HEK293 (cell line): ENCODE measurements at regions not wholly inside any gene's neighbourhood (a gene's known extent, or its start where the extent isn't known, plus 50 kb on each side); places are given as distances from the start of the nearest gene placed in this dataset.

Source experiments
- CTCF ChIA-PET: fragments of 350-600 bp; formaldehyde crosslinking; extraction: SDS; loops from one replicate; lab custom pipeline; 2021; ENCODE audit warnings: antibody characterized with exemption; lab: Yijun Ruan, JAX
- POLR2A ChIA-PET: fragments of 300-600 bp; formaldehyde crosslinking; extraction: SDS; loops from one replicate; lab custom pipeline; 2020; ENCODE audit warnings: antibody characterized with exemption, inconsistent platforms; lab: Yijun Ruan, JAX
- H3K27ac ChIP-seq: fragments of 200-500 bp; sonication (Bioruptor generic); 2 replicates; pipeline ENCODE4 v1.5.1; 2014; ENCODE audit warnings: low read depth, low read length, control low read depth, inconsistent platforms; ENCODE audit errors: extremely low read depth
- H3K36me3 ChIP-seq, 2 experiments: fragments of 200-500 bp in 1 of 2; sonication (Bioruptor generic) in 1 of 2; 1 replicate in 1 of 2; 2 replicates in 1 of 2; pipeline ENCODE4 v1.5.1; 2014 to 2017; ENCODE audit warnings: inconsistent platforms in 2 of 2, low read length in 2 of 2; ENCODE audit not compliant: control insufficient read depth in 2 of 2, insufficient read depth in 1 of 2
- H3K4me1 ChIP-seq: fragments of 200-500 bp; sonication (Bioruptor generic); 2 replicates; pipeline ENCODE4 v1.5.1; 2014; ENCODE audit warnings: mild to moderate bottlenecking, low read length, inconsistent platforms; ENCODE audit not compliant: control insufficient read depth, insufficient read depth
- H3K4me3 ChIP-seq: 2 replicates; pipeline ENCODE4 v1.5.1; 2011; ENCODE audit warnings: low read depth, mild to moderate bottlenecking, control low read depth, low read length, moderate library complexity
- H3K9me3 ChIP-seq: fragments of 200-500 bp; sonication (Bioruptor generic); 2 replicates; pipeline ENCODE4 v1.5.1; 2014; ENCODE audit warnings: low read depth, low read length, inconsistent platforms; ENCODE audit not compliant: control insufficient read depth, insufficient read depth
- AEBP2 ChIP-seq: fragments of 450-650 bp; formaldehyde crosslinking; IDR thresholded peaks from 2 replicates; pipeline ENCODE4 v1.5.1; 2016; ENCODE audit warnings: missing biosample characterization, missing genetic modification characterization, borderline replicate concordance
- KLF1 ChIP-seq: fragments of 450-650 bp; formaldehyde crosslinking; IDR thresholded peaks from 2 replicates; pipeline ENCODE4 v1.5.1; 2016; ENCODE audit warnings: missing biosample characterization, missing genetic modification characterization
- PBX3 ChIP-seq: sonication (generic); formaldehyde crosslinking; IDR thresholded peaks from 2 replicates; pipeline ENCODE4 v1.8.1; 2022; ENCODE audit warnings: mild to moderate bottlenecking, moderate library complexity, missing genetic modification reagents
- PRDM1 ChIP-seq: fragments of 450-650 bp; formaldehyde crosslinking; IDR thresholded peaks from 2 replicates; pipeline ENCODE4; 2016; ENCODE audit warnings: missing biosample characterization, missing genetic modification characterization
- PRDM10 ChIP-seq: fragments of 450-650 bp; formaldehyde crosslinking; IDR thresholded peaks from 2 replicates; pipeline ENCODE4 v1.5.1; 2016; ENCODE audit warnings: missing biosample characterization, missing genetic modification characterization
- RBAK ChIP-seq: fragments of 450-650 bp; formaldehyde crosslinking; IDR thresholded peaks from 2 replicates; pipeline ENCODE4 v1.5.1; 2016; ENCODE audit warnings: missing biosample characterization, missing genetic modification characterization
- SCRT1 ChIP-seq: fragments of 450-650 bp; formaldehyde crosslinking; IDR thresholded peaks from 2 replicates; pipeline ENCODE4 v1.5.1; 2016; ENCODE audit warnings: missing biosample characterization, missing genetic modification characterization, borderline replicate concordance
- SETDB1 ChIP-seq: IDR thresholded peaks from one replicate; pipeline ENCODE4 v1.6.1; 2017; ENCODE audit warnings: mild to moderate bottlenecking, low read length, moderate library complexity, mixed read lengths; ENCODE audit not compliant: insufficient read length
- WT1 ChIP-seq: fragments of 450-650 bp; formaldehyde crosslinking; IDR thresholded peaks from 2 replicates; pipeline ENCODE4 v1.5.1; 2016; ENCODE audit warnings: missing biosample characterization, missing genetic modification characterization
- YY2 ChIP-seq: fragments of 450-650 bp; formaldehyde crosslinking; IDR thresholded peaks from 2 replicates; pipeline ENCODE4 v1.5.1; 2016; ENCODE audit warnings: missing biosample characterization, missing genetic modification characterization
- ZNF10 ChIP-seq: fragments of 450-650 bp; formaldehyde crosslinking; IDR thresholded peaks from 2 replicates; pipeline ENCODE4 v1.5.1; 2017; ENCODE audit warnings: missing biosample characterization, missing genetic modification characterization
- ZNF138 ChIP-seq: fragments of 450-650 bp; formaldehyde crosslinking; IDR thresholded peaks from 2 replicates; pipeline ENCODE4 v1.5.1; 2016; ENCODE audit warnings: missing biosample characterization, missing genetic modification characterization, borderline replicate concordance
- ZNF292 ChIP-seq: fragments of 450-650 bp; formaldehyde crosslinking; IDR thresholded peaks from 2 replicates; pipeline ENCODE4 v1.5.1; 2016; ENCODE audit warnings: low read depth, missing biosample characterization, missing genetic modification characterization, borderline replicate concordance
- ZNF391 ChIP-seq: fragments of 450-650 bp; formaldehyde crosslinking; IDR thresholded peaks from 2 replicates; pipeline ENCODE4 v1.5.1; 2016; ENCODE audit warnings: low read depth, missing biosample characterization, missing genetic modification characterization, borderline replicate concordance
- ZNF488 ChIP-seq: fragments of 450-650 bp; formaldehyde crosslinking; IDR thresholded peaks from 2 replicates; pipeline ENCODE4 v1.5.1; 2016; ENCODE audit warnings: missing biosample characterization, missing genetic modification characterization
- ZNF501 ChIP-seq: fragments of 450-650 bp; formaldehyde crosslinking; IDR thresholded peaks from 2 replicates; pipeline ENCODE4 v1.5.1; 2016; ENCODE audit warnings: missing biosample characterization, missing genetic modification characterization
- ZNF510 ChIP-seq: fragments of 450-650 bp; formaldehyde crosslinking; IDR thresholded peaks from 2 replicates; pipeline ENCODE4 v1.5.1; 2018; ENCODE audit warnings: mild to moderate bottlenecking, missing genetic modification characterization, missing biosample characterization; ENCODE audit not compliant: insufficient replicate concordance
- ZNF521 ChIP-seq: fragments of 450-650 bp; formaldehyde crosslinking; IDR thresholded peaks from 2 replicates; pipeline ENCODE4 v1.5.1; 2017; ENCODE audit warnings: missing biosample characterization, mild to moderate bottlenecking, missing genetic modification characterization
- ZNF544 ChIP-seq: fragments of 450-650 bp; formaldehyde crosslinking; IDR thresholded peaks from 2 replicates; pipeline ENCODE4 v1.5.0; 2017; ENCODE audit warnings: missing biosample characterization, missing genetic modification characterization
- ZNF585B ChIP-seq: fragments of 450-650 bp; formaldehyde crosslinking; IDR thresholded peaks from 2 replicates; pipeline ENCODE4 v1.5.1; 2016; ENCODE audit warnings: missing biosample characterization, missing genetic modification characterization
- ZNF610 ChIP-seq: fragments of 450-650 bp; formaldehyde crosslinking; IDR thresholded peaks from 2 replicates; pipeline ENCODE4 v1.5.1; 2016; ENCODE audit warnings: missing biosample characterization, missing genetic modification characterization, borderline replicate concordance
- ZNF624 ChIP-seq: fragments of 450-650 bp; formaldehyde crosslinking; IDR thresholded peaks from 2 replicates; pipeline ENCODE4 v1.5.1; 2017; ENCODE audit warnings: missing biosample characterization, missing genetic modification characterization
- ZNF660 ChIP-seq: fragments of 450-650 bp; IDR thresholded peaks from 2 replicates; pipeline ENCODE4 v1.5.1; 2018; ENCODE audit warnings: missing biosample characterization, mild to moderate bottlenecking, missing genetic modification characterization
- ZNF707 ChIP-seq: fragments of 450-650 bp; formaldehyde crosslinking; IDR thresholded peaks from 2 replicates; pipeline ENCODE4 v1.5.1; 2016; ENCODE audit warnings: missing biosample characterization, missing genetic modification characterization
- ZNF837 ChIP-seq: fragments of 450-650 bp; formaldehyde crosslinking; IDR thresholded peaks from 2 replicates; pipeline ENCODE4 v1.5.1; 2016; ENCODE audit warnings: missing biosample characterization, missing genetic modification characterization
- TF ChIP-seq, protein P1 (sequence below): fragments of 450-650 bp; formaldehyde crosslinking; IDR thresholded peaks from 2 replicates; pipeline ENCODE4 v1.5.1; 2017; ENCODE audit warnings: missing biosample characterization, missing genetic modification characterization
- TF ChIP-seq, protein P2 (sequence below): fragments of 450-650 bp; formaldehyde crosslinking; IDR thresholded peaks from 2 replicates; pipeline ENCODE4 v1.5.1; 2016; ENCODE audit warnings: missing biosample characterization, missing genetic modification characterization

DNA sequence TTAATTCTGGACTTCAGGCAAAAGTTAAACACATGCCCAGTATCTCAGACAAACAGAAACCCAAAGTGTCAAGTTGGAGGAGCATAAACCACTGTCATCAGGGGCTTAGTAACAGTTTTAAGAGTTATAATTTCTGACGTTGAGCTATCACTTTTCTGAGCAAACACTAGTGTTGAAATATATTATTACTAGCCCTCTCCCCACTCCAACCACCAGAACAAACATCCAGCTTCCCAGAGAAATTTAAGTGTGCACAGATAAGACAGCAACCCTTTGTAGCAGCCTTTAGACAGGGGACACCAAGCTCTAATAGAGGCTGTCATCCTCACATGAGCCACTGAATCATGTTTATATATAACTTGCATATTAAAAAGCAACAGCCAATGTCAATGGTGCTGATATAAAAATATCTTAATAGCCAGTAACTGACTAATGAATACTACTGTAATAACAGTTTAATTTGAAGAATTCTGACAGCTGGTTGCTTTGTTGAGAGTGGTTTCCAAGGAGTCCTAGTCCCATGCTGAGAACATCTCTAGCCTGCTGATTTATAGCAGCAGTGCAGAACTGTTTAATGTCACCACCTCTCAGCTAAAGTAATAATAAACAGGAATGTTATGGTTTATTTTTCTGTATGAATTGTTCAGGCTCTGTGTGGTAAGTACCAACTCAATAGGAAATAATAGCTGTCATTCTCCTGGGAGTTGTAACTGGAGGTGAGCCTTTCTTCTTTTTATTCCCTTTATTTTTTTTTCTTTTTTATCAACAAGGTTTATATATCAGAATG, 528.7 kb upstream of the ZNF608 start:
- CTCF ChIA-PET, result interaction anchor here (0.6 to 2.0 kb wide), 4 partner anchors 47 to 179 kb away, joined by 3 to 12 read pairs (median 4); no protein-coding TSS in a partner anchor
- no peak overlapping the region for H3K4me3 ChIP-seq
- H3K36me3 ChIP-seq, result no peaks in the 10 kb centered on the region
- H3K9me3 ChIP-seq, result no peaks in the 10 kb centered on the region
- peak overlapping the region; percentile 82 for H3K27ac ChIP-seq
- POLR2A ChIA-PET, result interaction anchor here (0.6 to 2.5 kb wide), 2 partner anchors 526 to 542 kb away, joined by 6 to 9 read pairs; no protein-coding TSS in a partner anchor
- peaks cover 30% of the 10 kb centered on the region for H3K4me1 ChIP-seq
- TF ChIP-seq ZNF521 (tag by site-specific recombination), result no peak
- no peak for TF ChIP-seq ZNF138
- peak; percentile 41 for TF ChIP-seq ZNF10 (tag by site-specific recombination)
- TF ChIP-seq ZNF585B (tag by site-specific recombination), result no peak
- TF ChIP-seq AEBP2, result no peak
- no peak for TF ChIP-seq RBAK
- TF ChIP-seq ZNF837 (tag by site-specific recombination), result no peak
- no peak for TF ChIP-seq PBX3 (CRISPR knock-in tag)
- TF ChIP-seq PRDM10, result peak; percentile 94
- peak; percentile 34; the same call in 1 of the 2 replicates for TF ChIP-seq SCRT1
- TF ChIP-seq ZNF660 (tag by site-specific recombination), result no peak; the same call in 1 of the 2 replicates
- peak; percentile 93 for TF ChIP-seq ZNF488
- TF ChIP-seq PRDM1 (tag by site-specific recombination), result no peak
- no peak for TF ChIP-seq ZNF292 (tag by site-specific recombination)
- no peak for TF ChIP-seq YY2 (tag by site-specific recombination)
- no peak for TF ChIP-seq ZNF501 (tag by site-specific recombination)
- TF ChIP-seq ZNF544 (tag by site-specific recombination), result no peak
- peak; percentile 91 for TF ChIP-seq WT1
- no peak for TF ChIP-seq ZNF624 (tag by site-specific recombination)
- TF ChIP-seq ZNF707 (tag by site-specific recombination), result no peak
- TF ChIP-seq, protein P1, sequence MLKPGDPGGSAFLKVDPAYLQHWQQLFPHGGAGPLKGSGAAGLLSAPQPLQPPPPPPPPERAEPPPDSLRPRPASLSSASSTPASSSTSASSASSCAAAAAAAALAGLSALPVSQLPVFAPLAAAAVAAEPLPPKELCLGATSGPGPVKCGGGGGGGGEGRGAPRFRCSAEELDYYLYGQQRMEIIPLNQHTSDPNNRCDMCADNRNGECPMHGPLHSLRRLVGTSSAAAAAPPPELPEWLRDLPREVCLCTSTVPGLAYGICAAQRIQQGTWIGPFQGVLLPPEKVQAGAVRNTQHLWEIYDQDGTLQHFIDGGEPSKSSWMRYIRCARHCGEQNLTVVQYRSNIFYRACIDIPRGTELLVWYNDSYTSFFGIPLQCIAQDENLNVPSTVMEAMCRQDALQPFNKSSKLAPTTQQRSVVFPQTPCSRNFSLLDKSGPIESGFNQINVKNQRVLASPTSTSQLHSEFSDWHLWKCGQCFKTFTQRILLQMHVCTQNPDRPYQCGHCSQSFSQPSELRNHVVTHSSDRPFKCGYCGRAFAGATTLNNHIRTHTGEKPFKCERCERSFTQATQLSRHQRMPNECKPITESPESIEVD (tag by site-specific recombination), result peak; percentile 95
- TF ChIP-seq, protein P2, sequence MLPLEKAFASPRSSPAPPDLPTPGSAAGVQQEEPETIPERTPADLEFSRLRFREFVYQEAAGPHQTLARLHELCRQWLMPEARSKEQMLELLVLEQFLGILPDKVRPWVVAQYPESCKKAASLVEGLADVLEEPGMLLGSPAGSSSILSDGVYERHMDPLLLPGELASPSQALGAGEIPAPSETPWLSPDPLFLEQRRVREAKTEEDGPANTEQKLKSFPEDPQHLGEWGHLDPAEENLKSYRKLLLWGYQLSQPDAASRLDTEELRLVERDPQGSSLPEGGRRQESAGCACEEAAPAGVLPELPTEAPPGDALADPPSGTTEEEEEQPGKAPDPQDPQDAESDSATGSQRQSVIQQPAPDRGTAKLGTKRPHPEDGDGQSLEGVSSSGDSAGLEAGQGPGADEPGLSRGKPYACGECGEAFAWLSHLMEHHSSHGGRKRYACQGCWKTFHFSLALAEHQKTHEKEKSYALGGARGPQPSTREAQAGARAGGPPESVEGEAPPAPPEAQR (tag by site-specific recombination), result no peak
- no peak for TF ChIP-seq SETDB1
- TF ChIP-seq ZNF610, result peak; percentile 46; the same call in 1 of the 2 replicates
- no peak for TF ChIP-seq KLF1 (tag by site-specific recombination)
- TF ChIP-seq ZNF391 (tag by site-specific recombination), result no peak; the same call in 1 of the 2 replicates
- no peak for TF ChIP-seq ZNF510
